GM23248 (cell line): ENCODE measurements at regions not wholly inside any gene's neighbourhood (a gene's known extent, or its start where the extent isn't known, plus 50 kb on each side); places are given as distances from the start of the nearest gene placed in this dataset.

Source experiments
- EZH2 ChIP-seq: fragments of 200-600 bp; sonication (generic); IDR thresholded peaks from 2 replicates; pipeline ENCODE4 v1.6.1; 2018; ENCODE audit warnings: antibody characterized with exemption, mild to moderate bottlenecking; ENCODE audit not compliant: insufficient read depth, poor library complexity, severe bottlenecking
- EZH2phosphoT487 ChIP-seq: fragments of 200-600 bp; sonication (generic); IDR thresholded peaks from 2 replicates; pipeline ENCODE4 v1.6.1; 2018; ENCODE audit warnings: antibody characterized with exemption, moderate library complexity, mild to moderate bottlenecking, low read depth; ENCODE audit not compliant: insufficient read depth

- TF ChIP-seq EZH2, result no peak
- no peak for TF ChIP-seq EZH2phosphoT487
These were observed 395.4 kb upstream of the TCF4 start for GRCh38 chr18:55983433-55983832.
